ENCODE measurements at regions not wholly inside any gene's neighbourhood (a gene's known extent, or its start where the extent isn't known, plus 50 kb on each side); places are given as distances from the start of the nearest gene placed in this dataset.
"Not testable (repeated sequence)": the region's sequence is repeated elsewhere in the genome, so short reads cannot be mapped to it uniquely, and the experiment has no call there.

DNA sequence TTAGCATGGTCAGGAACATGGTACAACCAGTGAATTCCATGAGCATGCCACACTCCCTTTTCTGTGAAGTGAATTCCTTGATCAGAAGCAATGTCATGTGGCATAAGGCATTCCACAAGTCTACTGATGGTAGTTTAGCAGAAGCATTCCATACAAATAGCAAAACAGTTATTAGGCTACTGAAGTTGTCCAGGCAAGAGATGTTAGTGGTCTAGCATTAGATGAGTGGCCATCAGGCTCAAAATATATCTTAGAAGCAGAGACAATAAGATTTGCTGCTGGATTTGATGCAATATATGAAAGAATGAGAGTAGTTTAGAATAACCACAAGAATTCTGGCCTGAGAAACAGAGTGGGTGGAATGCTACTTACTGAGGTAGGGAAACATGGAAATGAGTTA, 355.3 kb upstream of the NRXN1 start:
- DNase-seq: no peak

GRCh38 chr2:51379997-51380396, 348.1 kb upstream of the NRXN1 start:
- no peak for DNase-seq

DNA sequence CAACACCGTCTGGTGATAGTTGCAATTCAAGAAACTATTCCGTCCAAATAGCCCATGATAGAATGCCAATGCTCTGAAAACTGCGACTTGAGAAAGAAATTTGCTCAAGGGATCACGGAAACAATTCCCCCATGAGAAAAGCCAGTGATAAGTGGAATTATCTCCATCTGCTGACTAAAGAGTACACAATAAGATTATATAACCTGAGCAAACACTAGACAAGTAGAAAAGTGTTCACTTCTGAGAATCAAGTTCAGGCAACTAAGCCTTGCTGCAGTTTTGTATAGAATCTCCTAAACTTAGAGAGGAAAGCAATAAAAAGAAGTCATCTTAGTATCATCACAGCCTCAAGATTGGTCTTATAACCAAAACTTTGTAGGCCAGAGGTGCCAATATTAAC, 336.3 kb upstream of the NRXN1 start:
- peak; percentile 80 for DNase-seq

- no peak for DNase-seq
These were observed 318.2 kb upstream of the NRXN1 start for GRCh38 chr2:51350100-51350499.

- peak; percentile 11 for DNase-seq
These were observed 313.0 kb upstream of the NRXN1 start for GRCh38 chr2:51344886-51345285.

GRCh38 chr2:51335087-51336058, 303.4 kb upstream of the NRXN1 start:
- no peak for DNase-seq

GRCh38 chr2:51329512-51329911, 297.6 kb upstream of the NRXN1 start:
- DNase-seq: no peak

DNA sequence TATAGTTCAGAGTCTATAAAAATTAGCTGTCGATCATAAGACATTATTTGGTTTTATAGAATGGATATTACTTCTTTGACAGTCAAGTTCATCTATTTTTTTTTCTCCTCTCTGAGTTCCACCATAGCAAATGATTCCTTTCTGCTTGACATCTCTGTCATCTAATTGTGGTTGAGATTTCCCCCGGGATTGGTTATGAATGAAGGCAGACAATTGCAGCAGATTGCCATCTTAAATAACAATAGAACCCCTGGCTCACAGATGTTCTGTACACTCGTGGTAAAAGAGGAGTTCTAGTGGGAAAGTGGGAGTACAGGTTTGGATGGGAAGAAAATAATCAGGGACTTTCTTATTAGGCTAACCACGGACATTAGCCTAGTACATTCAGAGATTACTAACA, 292.1 kb upstream of the NRXN1 start:
- no peak for DNase-seq

GRCh38 chr2:51322613-51323012, 290.7 kb upstream of the NRXN1 start:
- no peak for DNase-seq

- no peak for DNase-seq
These were observed 272.4 kb upstream of the NRXN1 start for GRCh38 chr2:51304311-51304710.

DNA sequence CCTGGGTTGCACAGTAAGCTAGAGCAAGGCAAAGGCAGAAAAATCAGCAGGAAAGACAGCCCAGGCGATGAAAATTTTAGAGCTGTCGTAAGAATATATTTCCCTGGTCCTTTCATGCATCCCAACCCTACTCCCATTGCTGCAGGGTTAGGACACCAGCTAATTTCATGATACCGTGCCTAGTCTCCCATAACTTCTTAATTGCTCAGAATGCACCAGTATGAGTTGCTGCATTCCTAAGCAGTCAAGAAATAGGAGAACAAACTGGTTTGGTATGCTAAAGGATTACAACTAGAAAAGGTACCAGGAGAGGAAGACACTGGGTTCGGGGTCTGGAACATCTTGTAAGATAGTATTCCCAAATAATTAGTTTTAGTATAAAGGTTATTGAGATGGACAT, 269.4 kb upstream of the NRXN1 start:
- DNase-seq: no peak

- no peak for DNase-seq
These were observed 267.4 kb upstream of the NRXN1 start for GRCh38 chr2:51299370-51299769.

- DNase-seq: no peak
These were observed 265.6 kb upstream of the NRXN1 start for GRCh38 chr2:51297488-51297887.

GRCh38 chr2:51293566-51294200, 261.8 kb upstream of the NRXN1 start:
- no peak for DNase-seq

DNA sequence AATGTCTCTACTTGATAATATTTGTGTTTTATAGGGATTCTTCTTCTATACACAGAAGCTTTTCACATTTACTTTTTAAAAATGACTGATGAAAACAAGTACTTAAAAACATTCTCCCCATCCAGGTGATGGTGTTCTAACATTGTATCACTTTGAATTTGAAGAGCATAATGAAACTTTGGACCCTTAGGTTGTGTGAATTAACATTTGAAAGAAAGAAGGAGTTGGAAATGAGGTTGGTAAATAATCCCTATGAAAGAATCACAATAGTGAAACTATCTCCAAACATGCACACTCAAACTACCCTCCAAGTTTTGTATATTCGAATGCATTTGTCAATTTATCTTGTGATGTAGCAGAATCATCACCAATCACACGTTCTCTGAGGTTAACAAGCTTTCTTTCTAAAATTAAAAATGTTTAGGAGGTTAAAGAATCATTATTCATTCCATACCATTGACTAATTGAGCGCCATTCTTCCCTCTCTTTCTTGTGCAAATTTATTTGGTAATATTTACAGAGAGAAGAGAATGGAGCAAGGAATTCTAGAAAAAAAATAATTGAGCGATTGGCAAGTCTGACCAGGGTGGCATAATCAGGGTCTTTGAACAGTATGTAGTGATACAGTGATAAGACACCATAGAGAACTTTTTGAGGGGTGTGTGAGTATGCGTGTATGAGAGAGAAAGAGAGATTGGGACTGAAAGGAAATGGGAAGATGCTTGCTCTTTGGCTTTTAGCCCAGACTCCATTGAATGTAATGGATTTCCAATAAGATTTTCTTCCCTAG, 260.0 kb upstream of the NRXN1 start:
- no peak for DNase-seq

- DNase-seq: no peak
These were observed 258.8 kb upstream of the NRXN1 start for GRCh38 chr2:51290725-51291124.

GRCh38 chr2:51289045-51289444, 257.1 kb upstream of the NRXN1 start:
- no peak for DNase-seq

GRCh38 chr2:51268191-51268590, 236.3 kb upstream of the NRXN1 start:
- DNase-seq: no peak

GRCh38 chr2:51265539-51265938, 233.6 kb upstream of the NRXN1 start:
- DNase-seq: no peak

DNA sequence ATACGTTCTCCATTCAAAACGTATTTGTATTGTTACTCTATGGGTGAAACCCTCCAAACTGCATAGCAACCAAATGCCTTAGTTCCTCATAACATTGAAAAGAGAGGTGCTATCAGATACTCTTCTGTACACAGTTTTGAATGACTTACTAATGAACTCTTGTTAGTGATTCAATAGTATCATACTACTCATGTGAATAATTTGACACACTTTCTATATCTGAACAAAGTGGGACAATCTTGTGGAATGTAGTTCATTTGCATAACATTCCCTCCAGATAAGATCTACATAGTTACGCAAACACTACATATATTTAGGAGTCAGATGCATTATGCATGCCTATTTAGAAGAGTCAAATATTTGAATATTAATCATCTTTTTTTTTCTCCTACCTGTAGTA, 232.0 kb upstream of the NRXN1 start:
- DNase-seq: no peak

GRCh38 chr2:51263101-51263500, 231.2 kb upstream of the NRXN1 start:
- DNase-seq: not testable (repeated sequence)

DNA sequence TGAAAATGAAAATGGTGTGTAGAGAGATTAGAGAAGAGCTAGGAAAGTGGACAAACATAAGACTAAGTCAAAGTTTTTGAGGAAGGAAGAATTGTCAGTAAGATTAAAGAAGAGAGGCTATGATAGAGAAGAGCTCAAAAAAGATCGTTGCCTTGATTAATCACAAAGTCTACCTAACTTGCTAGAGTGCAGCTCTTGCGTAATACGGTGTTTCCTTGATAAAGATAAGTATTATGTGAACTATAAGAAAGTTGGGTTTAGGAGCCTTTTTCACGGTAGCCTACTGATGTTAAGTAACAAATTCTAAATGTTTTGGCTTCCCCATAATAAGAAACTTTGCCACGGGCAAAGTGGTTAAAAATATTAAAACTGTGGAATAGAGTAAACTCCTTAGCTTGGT, 226.4 kb upstream of the NRXN1 start:
- no peak for DNase-seq

DNA sequence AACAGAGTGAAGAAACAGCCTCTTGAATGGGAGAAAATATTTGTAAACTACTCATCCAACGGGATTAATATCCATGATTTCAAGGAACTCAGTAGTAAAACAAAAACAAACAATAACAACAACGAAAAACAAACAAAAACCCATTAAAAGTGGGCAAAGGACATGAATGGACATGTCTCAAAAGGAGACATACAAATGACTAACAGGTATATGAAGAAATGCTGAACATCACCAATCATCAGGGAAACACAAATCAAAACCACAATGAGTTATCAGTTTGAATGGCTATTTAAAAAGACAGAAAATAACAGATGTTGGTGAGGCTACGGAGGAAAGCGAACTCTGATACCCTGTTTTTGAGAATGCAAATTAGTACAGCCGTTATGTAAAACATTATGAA, 224.8 kb upstream of the NRXN1 start:
- no peak for DNase-seq

DNA sequence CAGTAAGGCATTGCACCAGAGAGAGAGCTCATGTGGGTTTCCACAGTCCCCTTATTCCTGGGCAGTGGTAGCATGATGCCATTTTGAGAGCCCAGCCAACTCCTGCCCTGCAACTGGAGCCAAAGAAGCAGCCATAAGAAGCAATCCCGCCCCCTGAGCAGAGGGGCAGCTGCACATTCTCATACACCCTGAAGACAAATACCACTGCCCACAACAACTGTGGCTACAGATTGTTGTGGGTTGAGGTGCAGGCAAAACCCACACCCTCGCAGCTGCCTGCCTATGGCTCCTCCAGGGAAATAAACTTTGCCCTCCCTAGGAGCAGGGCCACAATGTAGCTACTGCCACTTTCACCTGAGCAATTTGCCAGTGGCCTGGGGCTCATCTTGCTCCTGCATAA, 219.4 kb upstream of the NRXN1 start:
- no peak for DNase-seq

Data from NCI-H82 (cell line).